ENCODE measurements at regions not wholly inside any gene's neighbourhood (a gene's known extent, or its start where the extent isn't known, plus 50 kb on each side); places are given as distances from the start of the nearest gene placed in this dataset.

- H3K27me3 Mint-ChIP-seq = peaks cover 10% of the 10 kb centered on the region
- H3K4me1 Mint-ChIP-seq = no peaks in the 10 kb centered on the region
- H3K4me3 Mint-ChIP-seq = no peak overlapping the region
- H3K9me3 Mint-ChIP-seq = peaks cover 9% of the 10 kb centered on the region
- POLR2A ChIA-PET = no interaction called here
- no peaks in the 10 kb centered on the region for H3K36me3 Mint-ChIP-seq
- no peak overlapping the region for H3K27ac Mint-ChIP-seq
- ATAC-seq (ENCODE audit: low read depth) (no peak), DNase-seq (no peak)
These were observed 95.5 kb upstream of the PAX1 start for GRCh38 chr20:21609981-21610380.

- POLR2A ChIA-PET = no interaction called here
- peaks cover 10% of the 10 kb centered on the region for H3K27me3 Mint-ChIP-seq
These were observed 95.4 kb upstream of the NKX2-2 start for GRCh38 chr20:21609221-21609620.

GRCh38 chr20:21608777-21609176 lies 94.9 kb upstream of the NKX2-2 start:
- no peak for ATAC-seq (ENCODE audit: low read depth)
- POLR2A ChIA-PET = no interaction called here

More at GRCh38 chr20:21609221-21609620, 95.4 kb upstream of the NKX2-2 start:
- Mint-ChIP-seq H3K36me3 (no peaks in the 10 kb centered on the region), H3K4me1 (no peaks in the 10 kb centered on the region), H3K4me3 (no peak overlapping the region), H3K27ac (no peak overlapping the region), H3K9me3 (peaks cover 9% of the 10 kb centered on the region)
- ATAC-seq (ENCODE audit: low read depth) = no peak
- no peak for DNase-seq

GRCh38 chr20:21607971-21608725 lies 94.3 kb upstream of the NKX2-2 start:
- Mint-ChIP-seq H3K27me3 (peaks cover 10% of the 10 kb centered on the region), H3K4me3 (no peak overlapping the region), H3K9me3 (peaks cover 9% of the 10 kb centered on the region), H3K27ac (no peak overlapping the region), H3K36me3 (no peaks in the 10 kb centered on the region), H3K4me1 (no peaks in the 10 kb centered on the region)
- DNase-seq = no peak
- no peak for ATAC-seq (ENCODE audit: low read depth)
- POLR2A ChIA-PET = no interaction called here

More at GRCh38 chr20:21608777-21609176, 94.9 kb upstream of the NKX2-2 start:
- Mint-ChIP-seq H3K27ac (no peak overlapping the region), H3K4me1 (no peaks in the 10 kb centered on the region), H3K9me3 (peaks cover 9% of the 10 kb centered on the region), H3K27me3 (peaks cover 10% of the 10 kb centered on the region), H3K4me3 (no peak overlapping the region), H3K36me3 (no peaks in the 10 kb centered on the region)
- DNase-seq = no peak

- POLR2A ChIA-PET = no interaction called here
These were observed 87.9 kb upstream of the NKX2-2 start for GRCh38 chr20:21601799-21602198.

GRCh38 chr20:21586682-21587081 lies 72.8 kb upstream of the NKX2-2 start:
- Mint-ChIP-seq H3K9me3 (no peaks in the 10 kb centered on the region), H3K4me3 (no peak overlapping the region), H3K27me3 (peaks cover 3% of the 10 kb centered on the region), H3K27ac (no peak overlapping the region), H3K36me3 (no peaks in the 10 kb centered on the region), H3K4me1 (no peaks in the 10 kb centered on the region)
- POLR2A ChIA-PET = no interaction called here
- DNase-seq (no peak), ATAC-seq (ENCODE audit: low read depth) (no peak)

More at GRCh38 chr20:21601799-21602198, 87.9 kb upstream of the NKX2-2 start:
- H3K4me3 Mint-ChIP-seq = no peak overlapping the region
- ATAC-seq (ENCODE audit: low read depth) (no peak), DNase-seq (no peak)
- peaks cover 7% of the 10 kb centered on the region for H3K9me3 Mint-ChIP-seq
- no peaks in the 10 kb centered on the region for H3K36me3 Mint-ChIP-seq
- no peaks in the 10 kb centered on the region for H3K4me1 Mint-ChIP-seq
- peaks cover 16% of the 10 kb centered on the region for H3K27me3 Mint-ChIP-seq
- H3K27ac Mint-ChIP-seq = no peak overlapping the region

- H3K27ac Mint-ChIP-seq = no peak overlapping the region
- H3K36me3 Mint-ChIP-seq = no peaks in the 10 kb centered on the region
- POLR2A ChIA-PET = no interaction called here
- H3K4me1 Mint-ChIP-seq = no peaks in the 10 kb centered on the region
- H3K27me3 Mint-ChIP-seq = peaks cover 2% of the 10 kb centered on the region
- no peak for ATAC-seq (ENCODE audit: low read depth)
- no peaks in the 10 kb centered on the region for H3K9me3 Mint-ChIP-seq
- DNase-seq = no peak
- H3K4me3 Mint-ChIP-seq = no peak overlapping the region
These were observed 69.8 kb upstream of the NKX2-2 start for GRCh38 chr20:21583486-21584168.

GRCh38 chr20:21577551-21577950 lies 63.7 kb upstream of the NKX2-2 start:
- ATAC-seq (ENCODE audit: low read depth) = no peak
- Mint-ChIP-seq H3K27ac (no peak overlapping the region), H3K9me3 (no peaks in the 10 kb centered on the region), H3K27me3 (peaks cover 10% of the 10 kb centered on the region), H3K4me3 (no peak overlapping the region), H3K36me3 (no peaks in the 10 kb centered on the region), H3K4me1 (no peaks in the 10 kb centered on the region)
- POLR2A ChIA-PET = no interaction called here
- no peak for DNase-seq

- Mint-ChIP-seq H3K9me3 (no peaks in the 10 kb centered on the region), H3K36me3 (no peaks in the 10 kb centered on the region), H3K27ac (no peak overlapping the region), H3K4me1 (peaks cover 2% of the 10 kb centered on the region), H3K4me3 (no peak overlapping the region), H3K27me3 (peaks cover 10% of the 10 kb centered on the region)
- DNase-seq (no peak), ATAC-seq (ENCODE audit: low read depth) (no peak)
- POLR2A ChIA-PET = no interaction called here
These were observed 62.3 kb upstream of the NKX2-2 start for GRCh38 chr20:21575981-21576740.

- Mint-ChIP-seq H3K9me3 (no peaks in the 10 kb centered on the region), H3K36me3 (no peaks in the 10 kb centered on the region), H3K4me1 (peaks cover 5% of the 10 kb centered on the region), H3K27me3 (peaks cover 10% of the 10 kb centered on the region), H3K27ac (no peak overlapping the region), H3K4me3 (no peak overlapping the region)
- ATAC-seq (ENCODE audit: low read depth) (no peak), DNase-seq (no peak)
- POLR2A ChIA-PET = no interaction called here
These were observed 61.3 kb upstream of the NKX2-2 start for GRCh38 chr20:21575167-21575566.

GRCh38 chr20:21574443-21574842 lies 60.6 kb upstream of the NKX2-2 start:
- Mint-ChIP-seq H3K4me1 (peaks cover 5% of the 10 kb centered on the region), H3K27me3 (peaks cover 11% of the 10 kb centered on the region), H3K4me3 (no peak overlapping the region), H3K9me3 (no peaks in the 10 kb centered on the region), H3K36me3 (no peaks in the 10 kb centered on the region), H3K27ac (no peak overlapping the region)
- no peak for DNase-seq
- ATAC-seq (ENCODE audit: low read depth) = no peak
- POLR2A ChIA-PET = no interaction called here

GRCh38 chr20:21573259-21573658 lies 59.4 kb upstream of the NKX2-2 start:
- no peak for DNase-seq
- H3K9me3 Mint-ChIP-seq = no peaks in the 10 kb centered on the region
- peaks cover 5% of the 10 kb centered on the region for H3K4me1 Mint-ChIP-seq
- peaks cover 12% of the 10 kb centered on the region for H3K27me3 Mint-ChIP-seq
- no peak overlapping the region for H3K4me3 Mint-ChIP-seq
- H3K36me3 Mint-ChIP-seq = no peaks in the 10 kb centered on the region
- POLR2A ChIA-PET = no interaction called here
- no peak for ATAC-seq (ENCODE audit: low read depth)
- no peak overlapping the region for H3K27ac Mint-ChIP-seq

GRCh38 chr20:21571841-21572690 lies 58.2 kb upstream of the NKX2-2 start:
- H3K9me3 Mint-ChIP-seq = no peaks in the 10 kb centered on the region
- H3K4me3 Mint-ChIP-seq = no peak overlapping the region
- no peak for ATAC-seq (ENCODE audit: low read depth)
- POLR2A ChIA-PET = no interaction called here
- peaks cover 12% of the 10 kb centered on the region for H3K27me3 Mint-ChIP-seq
- no peaks in the 10 kb centered on the region for H3K36me3 Mint-ChIP-seq
- no peak overlapping the region for H3K27ac Mint-ChIP-seq
- peaks cover 5% of the 10 kb centered on the region for H3K4me1 Mint-ChIP-seq
- peak; percentile 27 for DNase-seq
